ENCODE measurements at regions not wholly inside any gene's neighbourhood (a gene's known extent, or its start where the extent isn't known, plus 50 kb on each side); places are given as distances from the start of the nearest gene placed in this dataset.

DNA sequence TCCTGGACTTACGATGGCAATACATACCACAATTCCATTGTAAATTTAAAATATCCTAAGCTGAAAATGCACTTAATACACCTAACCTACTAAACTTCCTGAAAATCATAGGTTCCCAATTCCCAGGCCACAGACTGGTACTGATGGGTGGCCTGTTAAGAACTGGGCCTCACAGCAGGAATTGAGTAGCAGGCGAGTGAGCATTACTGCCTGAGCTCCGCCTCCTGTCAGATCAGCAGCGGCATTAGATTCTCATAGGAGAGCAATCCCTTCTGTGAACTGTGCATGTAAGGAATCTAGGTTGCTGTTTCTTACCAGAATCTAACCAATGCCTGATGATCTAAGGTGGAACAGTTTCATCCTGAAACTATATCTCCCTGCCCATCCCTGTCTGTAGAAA, 1670.2 kb upstream of the PCDH20 start:
- TF ChIP-seq, protein P1, sequence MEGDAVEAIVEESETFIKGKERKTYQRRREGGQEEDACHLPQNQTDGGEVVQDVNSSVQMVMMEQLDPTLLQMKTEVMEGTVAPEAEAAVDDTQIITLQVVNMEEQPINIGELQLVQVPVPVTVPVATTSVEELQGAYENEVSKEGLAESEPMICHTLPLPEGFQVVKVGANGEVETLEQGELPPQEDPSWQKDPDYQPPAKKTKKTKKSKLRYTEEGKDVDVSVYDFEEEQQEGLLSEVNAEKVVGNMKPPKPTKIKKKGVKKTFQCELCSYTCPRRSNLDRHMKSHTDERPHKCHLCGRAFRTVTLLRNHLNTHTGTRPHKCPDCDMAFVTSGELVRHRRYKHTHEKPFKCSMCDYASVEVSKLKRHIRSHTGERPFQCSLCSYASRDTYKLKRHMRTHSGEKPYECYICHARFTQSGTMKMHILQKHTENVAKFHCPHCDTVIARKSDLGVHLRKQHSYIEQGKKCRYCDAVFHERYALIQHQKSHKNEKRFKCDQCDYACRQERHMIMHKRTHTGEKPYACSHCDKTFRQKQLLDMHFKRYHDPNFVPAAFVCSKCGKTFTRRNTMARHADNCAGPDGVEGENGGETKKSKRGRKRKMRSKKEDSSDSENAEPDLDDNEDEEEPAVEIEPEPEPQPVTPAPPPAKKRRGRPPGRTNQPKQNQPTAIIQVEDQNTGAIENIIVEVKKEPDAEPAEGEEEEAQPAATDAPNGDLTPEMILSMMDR (IDR thresholded peaks at IDR 0.05), result no peak
- no peak for TF ChIP-seq POLR2A (IDR thresholded peaks at IDR 0.05)

Measured in suprapubic skin (tissue), 3 donors.